Sigmoid colon (tissue), 6 donors: ENCODE measurements at regions not wholly inside any gene's neighbourhood (a gene's known extent, or its start where the extent isn't known, plus 50 kb on each side); places are given as distances from the start of the nearest gene placed in this dataset.

Experiments
- DNase-seq: peaks from one replicate; pipeline ENCODE4 v3.0.0-alpha.2; 2019
- H3K27ac ChIP-seq, 4 donors: fragments of 200-600 bp; sonication (generic); one replicate each; pipeline ENCODE4 v1.5.1; 2016 to 2019; ENCODE audit warnings: mild to moderate bottlenecking in 1 of 4
- H3K27me3 ChIP-seq, 3 donors: fragments of 200-600 bp; sonication (generic); one replicate each; pipeline ENCODE4 v1.5.1; 2019; ENCODE audit warnings: mild to moderate bottlenecking in 1 of 3
- H3K36me3 ChIP-seq, 4 donors: fragments of 200-600 bp; sonication (generic); one replicate each; pipeline ENCODE4 v1.5.1; 2016 to 2019
- H3K4me1 ChIP-seq, 4 donors: fragments of 200-600 bp; sonication (generic); one replicate each; pipeline ENCODE4 v1.5.1; 2017 to 2019
- H3K4me3 ChIP-seq, 4 donors: fragments of 200-600 bp; sonication (generic); one replicate each; pipeline ENCODE4 v1.5.1; 2017 to 2019; ENCODE audit warnings: mild to moderate bottlenecking in 2 of 4, moderate library complexity in 1 of 4
- H3K9me3 ChIP-seq, 4 donors: fragments of 200-600 bp in 3 of 4; sonication (generic) in 3 of 4; one replicate each; pipeline versions ENCODE4 v1.5.1 to v1.6.1; 2013 to 2019
- CTCF ChIP-seq, 4 experiments: fragments of 450-650 bp in 3 of 4; fragments of 200-600 bp in 1 of 4; IDR thresholded peaks; one replicate each; pipeline ENCODE4 v1.5.1; 2016 to 2019; ENCODE audit warnings: antibody characterized with exemption in 4 of 4, mild to moderate bottlenecking in 3 of 4, moderate library complexity in 2 of 4
- EP300 ChIP-seq, 4 donors: sonication (generic); formaldehyde crosslinking; IDR thresholded peaks; one replicate each; pipeline ENCODE4 v1.6.1; 2017; ENCODE audit warnings: antibody characterized with exemption in 4 of 4
- POLR2A ChIP-seq, 2 donors: fragments of 450-650 bp; IDR thresholded peaks; one replicate each; pipeline ENCODE4 v1.6.1; 2016; ENCODE audit warnings: antibody characterized with exemption in 2 of 2, mild to moderate bottlenecking in 2 of 2, moderate library complexity in 2 of 2
- POLR2AphosphoS5 ChIP-seq, 4 donors: sonication (generic); formaldehyde crosslinking; IDR thresholded peaks; one replicate each; pipeline ENCODE4 v1.6.1; 2017; ENCODE audit warnings: antibody characterized with exemption in 4 of 4
- WGBS, 2 donors: extraction: QIAGEN DNeasy Blood & Tissue Kit; methylation state at CpG; one replicate each; pipeline ENCODE4 v1.1.7; 2013; 5-methylcytosine and 5-hydroxymethylcytosine counted together
- intact Hi-C: fragments of 100-400 bp; cut with DNase I; formaldehyde crosslinking; loops from one replicate; pipeline ENCODE4 v1.15.1; 2023
- donor health status: healthy with polysubstance abuse.
- donor health status: healthy.

GRCh38 chr7:109402107-109402506 lies 832.4 kb downstream of the DNAJB9 start:
- Histone ChIP-seq H3K4me1 (no peaks in the 10 kb centered on the region), H3K4me3 (no peak overlapping the region), H3K36me3 (no peaks in the 10 kb centered on the region), H3K27me3 (no peaks in the 10 kb centered on the region), H3K9me3 (no peaks in the 10 kb centered on the region), H3K27ac (no peak overlapping the region)
- intact Hi-C loops, result no loop called here
- no peak for DNase-seq
- TF ChIP-seq CTCF (IDR thresholded peaks at IDR 0.05) (no peak), POLR2A (IDR thresholded peaks at IDR 0.05) (no peak), POLR2AphosphoS5 (IDR thresholded peaks at IDR 0.05) (no peak), EP300 (IDR thresholded peaks at IDR 0.05) (no peak)
- 82 to 84% methylated on average over 1 of the region's 1 CpG for WGBS, 2 donors

- intact Hi-C loops, result no loop called here
- Histone ChIP-seq H3K9me3 (no peaks in the 10 kb centered on the region), H3K4me3 (no peak overlapping the region), H3K36me3 (no peaks in the 10 kb centered on the region), H3K27me3 (no peaks in the 10 kb centered on the region), H3K27ac (no peak overlapping the region), H3K4me1 (no peaks in the 10 kb centered on the region)
- TF ChIP-seq POLR2AphosphoS5 (IDR thresholded peaks at IDR 0.05), result no peak
- no peak for TF ChIP-seq EP300 (IDR thresholded peaks at IDR 0.05)
- TF ChIP-seq POLR2A (IDR thresholded peaks at IDR 0.05), result no peak
- no peak for TF ChIP-seq CTCF (IDR thresholded peaks at IDR 0.05)
- WGBS, 2 donors, result 86 to 88% methylated on average over 3 of the region's 3 CpGs
- DNase-seq, result no peak
These were observed 838.1 kb downstream of the DNAJB9 start for GRCh38 chr7:109407756-109408155.

GRCh38 chr7:109437957-109438356 lies 868.3 kb downstream of the DNAJB9 start:
- Histone ChIP-seq H3K27me3 (no peaks in the 10 kb centered on the region), H3K9me3 (no peaks in the 10 kb centered on the region), H3K4me1 (no peaks in the 10 kb centered on the region), H3K27ac (no peak overlapping the region), H3K4me3 (no peak overlapping the region), H3K36me3 (no peaks in the 10 kb centered on the region)
- 89 to 92% methylated on average over 2 of the region's 2 CpGs for WGBS, 2 donors
- TF ChIP-seq POLR2A (IDR thresholded peaks at IDR 0.05) (no peak), POLR2AphosphoS5 (IDR thresholded peaks at IDR 0.05) (no peak), CTCF (IDR thresholded peaks at IDR 0.05) (no peak), EP300 (IDR thresholded peaks at IDR 0.05) (no peak)
- intact Hi-C loops, result no loop called here
- no peak for DNase-seq

- H3K36me3 ChIP-seq, result no peaks in the 10 kb centered on the region
- DNase-seq, result no peak
- no peak for TF ChIP-seq POLR2A (IDR thresholded peaks at IDR 0.05)
- TF ChIP-seq POLR2AphosphoS5 (IDR thresholded peaks at IDR 0.05), result no peak
- TF ChIP-seq CTCF (IDR thresholded peaks at IDR 0.05), result no peak
- no peak for TF ChIP-seq EP300 (IDR thresholded peaks at IDR 0.05)
- intact Hi-C loops, result no loop called here
- no peaks in the 10 kb centered on the region for H3K27me3 ChIP-seq
- no peak overlapping the region for H3K4me3 ChIP-seq
- no peak overlapping the region for H3K27ac ChIP-seq
- WGBS, 2 donors, result 80 to 89% methylated on average over 1 of the region's 1 CpG
- no peaks in the 10 kb centered on the region for H3K4me1 ChIP-seq
- H3K9me3 ChIP-seq, result peaks cover 0 to 2% (median 0%) of the 10 kb centered on the region in 4 donors
These were observed 880.1 kb downstream of the DNAJB9 start for GRCh38 chr7:109449760-109450159.

- H3K4me1 ChIP-seq, result no peaks in the 10 kb centered on the region
- WGBS, 2 donors, result 73 to 78% methylated on average over 3 of the region's 3 CpGs
- H3K36me3 ChIP-seq, result no peaks in the 10 kb centered on the region
- no peak overlapping the region for H3K4me3 ChIP-seq
- TF ChIP-seq POLR2A (IDR thresholded peaks at IDR 0.05) (no peak), POLR2AphosphoS5 (IDR thresholded peaks at IDR 0.05) (no peak)
- no peak for DNase-seq
- H3K27ac ChIP-seq, result no peak overlapping the region
- intact Hi-C loops, result no loop called here
- no peaks in the 10 kb centered on the region for H3K27me3 ChIP-seq
- H3K9me3 ChIP-seq, result peaks cover 0 to 2% (median 0%) of the 10 kb centered on the region in 4 donors
These were observed 886.4 kb downstream of the DNAJB9 start for GRCh38 chr7:109456116-109456515.
